HG02885 (cell line): ENCODE measurements at regions not wholly inside any gene's neighbourhood (a gene's known extent, or its start where the extent isn't known, plus 50 kb on each side); places are given as distances from the start of the nearest gene placed in this dataset.

ENCODE experiments used
- ATAC-seq: cut with Tn5 transposase; IDR thresholded peaks from one replicate; pipeline ENCODE4 v1.9.1; 2021; ENCODE audit warnings: mild to moderate bottlenecking; ENCODE audit not compliant: unreplicated experiment, poor library complexity

- no peak for ATAC-seq
These were observed 423.2 kb downstream of the RFPL4B start for GRCh38 chr6:112770308-112770707.

- no peak for ATAC-seq
These were observed 426.1 kb downstream of the RFPL4B start for GRCh38 chr6:112773187-112773586.

GRCh38 chr6:112774319-112774718, 427.2 kb downstream of the RFPL4B start:
- ATAC-seq = no peak

GRCh38 chr6:112780498-112781096, 433.5 kb downstream of the RFPL4B start:
- ATAC-seq = peak; percentile 97

- ATAC-seq = no peak
These were observed 434.1 kb downstream of the RFPL4B start for GRCh38 chr6:112781241-112781640.

- ATAC-seq = no peak
These were observed 438.3 kb downstream of the RFPL4B start for GRCh38 chr6:112785408-112785807.

GRCh38 chr6:112786801-112787200, 439.7 kb downstream of the RFPL4B start:
- ATAC-seq = no peak

GRCh38 chr6:112787371-112787770, 440.2 kb downstream of the RFPL4B start:
- no peak for ATAC-seq

GRCh38 chr6:112795316-112795715, 448.2 kb downstream of the RFPL4B start:
- ATAC-seq = no peak

GRCh38 chr6:112796712-112797111, 449.6 kb downstream of the RFPL4B start:
- no peak for ATAC-seq

GRCh38 chr6:112799889-112800288, 452.8 kb downstream of the RFPL4B start:
- ATAC-seq = peak; percentile 45

- ATAC-seq = peak; percentile 42
These were observed 453.3 kb downstream of the RFPL4B start for GRCh38 chr6:112800439-112800838.

GRCh38 chr6:112800916-112801315, 453.8 kb downstream of the RFPL4B start:
- peak; percentile 65 for ATAC-seq

GRCh38 chr6:112801468-112802080, 454.4 kb downstream of the RFPL4B start:
- no peak for ATAC-seq

GRCh38 chr6:112802144-112802543, 455.0 kb downstream of the RFPL4B start:
- ATAC-seq = no peak

- ATAC-seq = no peak
These were observed 457.7 kb downstream of the RFPL4B start for GRCh38 chr6:112804638-112805330.

GRCh38 chr6:112806163-112806865, 459.2 kb downstream of the RFPL4B start:
- no peak for ATAC-seq

GRCh38 chr6:112821476-112821875, 474.3 kb downstream of the RFPL4B start:
- ATAC-seq = no peak

- no peak for ATAC-seq
These were observed 475.6 kb downstream of the RFPL4B start for GRCh38 chr6:112822769-112823168.

- peak; percentile 99 for ATAC-seq
These were observed 480.7 kb downstream of the RFPL4B start for GRCh38 chr6:112827793-112828192.

- no peak for ATAC-seq
These were observed 483.9 kb downstream of the RFPL4B start for GRCh38 chr6:112831022-112831421.
